Psoas muscle (tissue), 7 donors: ENCODE measurements at regions not wholly inside any gene's neighbourhood (a gene's known extent, or its start where the extent isn't known, plus 50 kb on each side); places are given as distances from the start of the nearest gene placed in this dataset.

ENCODE experiments used
- ATAC-seq, 4 donors: fragments of 200-7000 bp; cut with Tn5 transposase; one replicate each; pipeline ENCODE4 v1.9.1; 2020; ENCODE audit warnings: moderate library complexity in 3 of 4, mild to moderate bottlenecking in 2 of 4
- DNase-seq, 2 donors: peaks; one replicate each; pipeline ENCODE4 v3.0.0-alpha.2; 2020
- H3K27ac ChIP-seq: fragments of 200-600 bp; one replicate; pipeline ENCODE4 v1.8.0; 2022
- H3K27me3 ChIP-seq, 3 donors: fragments of 200-600 bp in 1 of 3; one replicate each; pipeline versions ENCODE4 v1.6.1 to v1.8.0; 2013 to 2022; ENCODE audit warnings: low read length in 2 of 3, mild to moderate bottlenecking in 2 of 3, moderate library complexity in 1 of 3; ENCODE audit not compliant: insufficient read depth in 3 of 3
- H3K36me3 ChIP-seq, 2 donors: fragments of 200-600 bp in 1 of 2; one replicate each; pipeline versions ENCODE4 v1.6.1 to v1.8.0; 2013 to 2022; ENCODE audit warnings: low read depth in 1 of 2, mild to moderate bottlenecking in 1 of 2, moderate library complexity in 1 of 2; ENCODE audit not compliant: insufficient read depth in 1 of 2
- H3K4me1 ChIP-seq: fragments of 200-600 bp; one replicate; pipeline ENCODE4 v1.8.0; 2022
- H3K4me3 ChIP-seq: fragments of 200-600 bp; one replicate; pipeline ENCODE4 v1.8.0; 2022; ENCODE audit warnings: mild to moderate bottlenecking
- H3K9me3 ChIP-seq: fragments of 200-600 bp; one replicate; pipeline ENCODE4 v1.8.0; 2022
- WGBS, 3 donors: extraction: QIAGEN DNeasy Blood & Tissue Kit; methylation state at CpG; one replicate each; pipeline versions ENCODE4 v1.1.6 to v1.1.7; 2013; 5-methylcytosine and 5-hydroxymethylcytosine counted together
- intact Hi-C, 2 donors: fragments of 100-400 bp; cut with DNase I; formaldehyde crosslinking; loops; one replicate each; pipeline versions ENCODE4 v1.11.0 to v1.14.2; 2022
- TF ChIP-seq, protein P1 (sequence below): fragments of 200-600 bp; IDR thresholded peaks from one replicate; pipeline ENCODE4 v1.8.0; 2022; ENCODE audit warnings: antibody characterized with exemption
- donor health status: healthy with polysubstance abuse.
- donor health status: DM: no; HTN: no; CAD: no; lungs with moderate emphysema.
- donor health status: Bipolar disorder and iron deficiency.
- donor health status: healthy.
- donor health status: DM: yes; HTN: yes; CAD: no.
- donor health status: DM: no; HTN: no; CAD: no.
- donor health status: DM: yes; HTN: yes; CAD: no.

DNA sequence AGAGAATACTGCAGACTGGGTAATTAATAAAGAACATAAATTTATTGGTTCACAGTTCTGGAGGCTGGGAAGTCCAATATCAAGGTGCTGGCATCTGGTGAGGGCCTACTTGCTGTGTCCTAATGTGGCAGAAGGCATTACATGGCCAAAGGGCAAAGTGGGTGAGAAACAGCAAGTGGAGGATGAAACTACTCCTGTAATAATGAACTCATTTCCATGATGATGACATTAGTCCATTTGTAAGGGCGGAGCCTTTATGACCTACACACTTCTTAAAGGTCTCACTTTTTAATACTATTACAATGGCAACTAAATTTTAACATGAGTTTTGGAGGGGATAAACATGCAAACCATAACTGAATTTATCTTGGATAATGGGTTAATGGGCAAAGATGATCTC lies 139.6 kb upstream of the SGO1 start:
- no peaks in the 10 kb centered on the region for H3K36me3 ChIP-seq
- H3K27ac ChIP-seq = no peak overlapping the region
- DNase-seq (no peak), ATAC-seq (no peak)
- no peak overlapping the region for H3K4me3 ChIP-seq
- intact Hi-C loops = no loop called here
- WGBS, 3 donors = 94 to 100% (median 96%) methylated on average over 1 of the region's 1 CpG
- TF ChIP-seq, protein P1, sequence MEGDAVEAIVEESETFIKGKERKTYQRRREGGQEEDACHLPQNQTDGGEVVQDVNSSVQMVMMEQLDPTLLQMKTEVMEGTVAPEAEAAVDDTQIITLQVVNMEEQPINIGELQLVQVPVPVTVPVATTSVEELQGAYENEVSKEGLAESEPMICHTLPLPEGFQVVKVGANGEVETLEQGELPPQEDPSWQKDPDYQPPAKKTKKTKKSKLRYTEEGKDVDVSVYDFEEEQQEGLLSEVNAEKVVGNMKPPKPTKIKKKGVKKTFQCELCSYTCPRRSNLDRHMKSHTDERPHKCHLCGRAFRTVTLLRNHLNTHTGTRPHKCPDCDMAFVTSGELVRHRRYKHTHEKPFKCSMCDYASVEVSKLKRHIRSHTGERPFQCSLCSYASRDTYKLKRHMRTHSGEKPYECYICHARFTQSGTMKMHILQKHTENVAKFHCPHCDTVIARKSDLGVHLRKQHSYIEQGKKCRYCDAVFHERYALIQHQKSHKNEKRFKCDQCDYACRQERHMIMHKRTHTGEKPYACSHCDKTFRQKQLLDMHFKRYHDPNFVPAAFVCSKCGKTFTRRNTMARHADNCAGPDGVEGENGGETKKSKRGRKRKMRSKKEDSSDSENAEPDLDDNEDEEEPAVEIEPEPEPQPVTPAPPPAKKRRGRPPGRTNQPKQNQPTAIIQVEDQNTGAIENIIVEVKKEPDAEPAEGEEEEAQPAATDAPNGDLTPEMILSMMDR = no peak
- peaks cover 2% of the 10 kb centered on the region for H3K4me1 ChIP-seq
- no peaks in the 10 kb centered on the region for H3K27me3 ChIP-seq
- H3K9me3 ChIP-seq = no peaks in the 10 kb centered on the region

DNA sequence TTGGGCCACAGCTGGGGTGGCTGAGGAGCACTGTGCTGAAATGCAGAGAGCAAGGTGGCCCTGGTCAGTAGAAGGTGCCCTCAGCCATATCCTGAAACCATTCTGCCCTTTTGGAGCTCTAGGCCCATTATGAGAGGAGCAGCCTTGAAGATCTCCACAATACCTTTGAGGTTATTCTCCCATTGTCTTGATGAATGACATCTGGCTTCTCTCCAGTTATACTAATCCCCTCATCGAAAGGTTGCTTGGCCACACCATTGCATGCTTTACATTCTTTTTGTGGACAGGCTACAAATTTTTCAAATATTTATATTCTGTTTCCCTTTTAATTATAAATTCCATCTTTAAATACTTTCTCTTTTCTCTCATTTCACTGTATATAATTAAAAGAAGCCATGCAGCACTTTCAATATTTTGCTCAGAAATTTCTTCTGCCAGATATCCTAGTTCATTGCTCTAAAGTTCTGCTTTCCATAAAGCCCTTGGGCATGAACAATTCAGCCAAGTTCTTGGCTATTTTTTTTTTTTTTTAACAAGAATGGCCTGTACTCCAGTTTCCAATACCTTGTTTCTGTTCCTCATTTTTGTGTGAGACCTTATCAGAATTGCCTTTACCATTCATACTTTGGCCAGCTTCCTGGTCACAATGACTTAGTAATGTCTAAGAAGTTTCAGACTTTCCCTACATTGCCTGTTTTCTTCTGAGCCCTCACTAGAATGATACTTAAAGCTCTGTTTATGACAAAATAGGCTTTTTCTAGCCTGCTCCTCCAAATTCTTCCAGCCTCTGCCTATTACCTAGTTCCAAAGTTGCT lies 138.9 kb upstream of the SGO1 start:
- Histone ChIP-seq H3K36me3 (no peaks in the 10 kb centered on the region), H3K4me3 (no peak overlapping the region), H3K27ac (no peak overlapping the region), H3K9me3 (no peaks in the 10 kb centered on the region), H3K4me1 (peaks cover 5% of the 10 kb centered on the region), H3K27me3 (no peaks in the 10 kb centered on the region)
- DNase-seq = no peak
- intact Hi-C loops = no loop called here
- 22 to 33% (median 31%) methylated on average over 1 of the region's 1 CpG for WGBS, 3 donors
- TF ChIP-seq, protein P1 = no peak
- ATAC-seq = no peak

DNA sequence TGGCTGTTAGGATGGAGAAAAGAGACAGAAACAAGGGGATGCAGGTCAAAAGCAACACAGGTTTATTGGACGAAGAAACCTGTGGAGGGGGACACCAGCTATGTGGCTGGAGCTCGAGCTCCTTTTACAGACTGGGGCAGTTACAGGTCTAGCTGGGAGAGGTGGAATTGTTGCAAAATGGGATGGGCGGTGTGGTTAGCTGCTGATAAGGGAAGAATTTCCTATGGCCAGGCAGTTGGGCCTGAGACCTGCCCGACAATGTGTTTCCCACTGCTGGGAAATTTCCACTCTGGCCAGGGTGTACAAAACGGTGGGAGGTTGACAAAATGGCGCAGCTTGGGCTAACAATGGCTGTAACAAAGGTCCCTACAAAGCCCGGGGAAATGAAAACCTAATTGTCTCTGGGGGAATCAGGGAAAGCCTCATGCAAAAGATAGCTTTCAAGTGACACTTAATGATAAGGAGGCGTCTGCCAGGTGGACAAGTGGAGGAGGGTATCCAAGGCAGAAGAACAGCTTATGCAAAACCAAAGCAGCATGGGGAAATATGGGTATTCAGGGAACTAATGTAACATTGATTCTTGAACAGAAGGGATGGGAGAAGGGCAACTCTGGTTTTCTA lies 137.4 kb upstream of the SGO1 start:
- TF ChIP-seq, protein P1 = no peak
- no peaks in the 10 kb centered on the region for H3K36me3 ChIP-seq
- intact Hi-C loops = no loop called here
- H3K4me3 ChIP-seq = no peak overlapping the region
- 92 to 95% (median 93%) methylated on average over 8 of the region's 8 CpGs for WGBS, 3 donors
- no peak overlapping the region for H3K27ac ChIP-seq
- no peak for DNase-seq
- no peaks in the 10 kb centered on the region for H3K27me3 ChIP-seq
- peaks cover 5% of the 10 kb centered on the region for H3K4me1 ChIP-seq
- no peak for ATAC-seq
- no peaks in the 10 kb centered on the region for H3K9me3 ChIP-seq

DNA sequence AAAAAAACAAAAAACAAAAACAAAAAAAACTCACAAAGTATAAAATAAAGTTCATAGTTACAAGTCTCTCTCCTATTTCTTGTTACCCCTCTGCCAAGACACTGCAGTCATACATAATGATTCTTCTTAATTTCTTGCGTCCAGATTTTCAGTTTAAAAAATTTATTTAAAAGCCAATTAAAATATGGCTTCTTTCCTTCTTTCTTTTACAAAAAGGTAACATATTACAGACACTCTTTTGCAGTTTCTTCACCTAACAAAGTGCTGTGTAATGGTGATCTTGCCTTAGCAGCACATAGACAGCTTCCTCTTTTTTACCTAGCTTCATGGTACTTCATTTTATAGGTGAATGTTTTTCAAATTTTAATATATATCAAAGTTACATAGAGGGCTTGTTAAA lies 136.1 kb upstream of the SGO1 start:
- H3K27me3 ChIP-seq = no peaks in the 10 kb centered on the region
- 81 to 98% (median 95%) methylated on average over 1 of the region's 1 CpG for WGBS, 3 donors
- intact Hi-C loops = no loop called here
- no peaks in the 10 kb centered on the region for H3K36me3 ChIP-seq
- ATAC-seq (no peak), DNase-seq (no peak)
- H3K4me3 ChIP-seq = no peak overlapping the region
- no peaks in the 10 kb centered on the region for H3K9me3 ChIP-seq
- TF ChIP-seq, protein P1 = no peak
- H3K4me1 ChIP-seq = peaks cover 5% of the 10 kb centered on the region
- H3K27ac ChIP-seq = no peak overlapping the region
